OCI-LY3 (cell line): ENCODE measurements at regions not wholly inside any gene's neighbourhood (a gene's known extent, or its start where the extent isn't known, plus 50 kb on each side); places are given as distances from the start of the nearest gene placed in this dataset.

Experiments used
- EZH2phosphoT487 ChIP-seq: fragments of 200-600 bp; shearing (Covaris generic); IDR thresholded peaks from 2 replicates; pipeline ENCODE4 v1.6.1; 2018; ENCODE audit warnings: antibody characterized with exemption, mixed run types, low read depth
- TF ChIP-seq, protein P1 (sequence below): fragments of 200-600, 300-600 bp; sonication (generic); IDR thresholded peaks from 2 replicates; pipeline ENCODE4 v1.5.1; 2014; ENCODE audit warnings: antibody characterized with exemption, low read length, low read depth

- TF ChIP-seq, protein P1, sequence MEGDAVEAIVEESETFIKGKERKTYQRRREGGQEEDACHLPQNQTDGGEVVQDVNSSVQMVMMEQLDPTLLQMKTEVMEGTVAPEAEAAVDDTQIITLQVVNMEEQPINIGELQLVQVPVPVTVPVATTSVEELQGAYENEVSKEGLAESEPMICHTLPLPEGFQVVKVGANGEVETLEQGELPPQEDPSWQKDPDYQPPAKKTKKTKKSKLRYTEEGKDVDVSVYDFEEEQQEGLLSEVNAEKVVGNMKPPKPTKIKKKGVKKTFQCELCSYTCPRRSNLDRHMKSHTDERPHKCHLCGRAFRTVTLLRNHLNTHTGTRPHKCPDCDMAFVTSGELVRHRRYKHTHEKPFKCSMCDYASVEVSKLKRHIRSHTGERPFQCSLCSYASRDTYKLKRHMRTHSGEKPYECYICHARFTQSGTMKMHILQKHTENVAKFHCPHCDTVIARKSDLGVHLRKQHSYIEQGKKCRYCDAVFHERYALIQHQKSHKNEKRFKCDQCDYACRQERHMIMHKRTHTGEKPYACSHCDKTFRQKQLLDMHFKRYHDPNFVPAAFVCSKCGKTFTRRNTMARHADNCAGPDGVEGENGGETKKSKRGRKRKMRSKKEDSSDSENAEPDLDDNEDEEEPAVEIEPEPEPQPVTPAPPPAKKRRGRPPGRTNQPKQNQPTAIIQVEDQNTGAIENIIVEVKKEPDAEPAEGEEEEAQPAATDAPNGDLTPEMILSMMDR = no peak
- no peak for TF ChIP-seq EZH2phosphoT487
Measured at GRCh38 chr10:1854271-1854670, 116.9 kb upstream of the ADARB2 start.
